Loucy (cell line): ENCODE measurements at regions not wholly inside any gene's neighbourhood (a gene's known extent, or its start where the extent isn't known, plus 50 kb on each side); places are given as distances from the start of the nearest gene placed in this dataset.

Experiments used
- EZH2phosphoT487 ChIP-seq: fragments of 200-600 bp; IDR thresholded peaks from 2 replicates; pipeline ENCODE4 v1.6.1; 2018; ENCODE audit warnings: antibody characterized with exemption, mild to moderate bottlenecking, moderate library complexity, borderline replicate concordance
- TF ChIP-seq, protein P1 (sequence below): fragments of 200-600 bp; sonication (generic); conservative IDR thresholded peaks from 2 replicates; pipeline ENCODE4 v1.5.1; 2014; ENCODE audit warnings: mild to moderate bottlenecking, antibody characterized with exemption, low read length

DNA sequence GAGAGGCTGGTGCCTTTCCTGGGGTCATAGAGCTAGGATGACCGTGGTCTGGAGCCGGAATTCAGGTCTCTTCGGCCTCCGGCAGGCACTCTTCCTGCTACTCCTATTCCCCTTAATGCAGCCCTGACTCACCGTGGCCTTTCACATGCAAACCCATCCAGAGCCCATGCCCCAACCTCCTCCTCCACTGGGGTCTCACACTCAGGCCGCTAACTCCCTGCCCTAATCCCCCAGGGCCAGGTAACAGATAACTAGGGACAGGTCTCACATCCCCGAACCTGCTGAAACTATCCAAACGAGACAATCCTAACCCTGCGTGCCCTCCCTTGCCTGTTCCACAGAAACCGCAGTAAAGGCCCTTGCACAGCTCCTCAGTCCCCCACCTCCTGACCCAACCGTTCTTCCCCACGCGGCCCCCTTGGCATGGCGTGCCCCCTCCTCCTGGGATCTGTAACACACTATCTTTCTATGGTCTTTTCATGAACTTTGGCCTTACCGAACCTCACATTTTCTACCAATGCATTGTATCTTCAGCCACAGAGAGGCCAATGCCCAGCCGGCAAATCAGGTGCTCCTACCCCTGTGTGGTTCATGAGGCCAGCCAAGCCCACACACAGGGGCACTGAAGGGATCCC, 245.4 kb upstream of the EXOC2 start:
- TF ChIP-seq, protein P1, sequence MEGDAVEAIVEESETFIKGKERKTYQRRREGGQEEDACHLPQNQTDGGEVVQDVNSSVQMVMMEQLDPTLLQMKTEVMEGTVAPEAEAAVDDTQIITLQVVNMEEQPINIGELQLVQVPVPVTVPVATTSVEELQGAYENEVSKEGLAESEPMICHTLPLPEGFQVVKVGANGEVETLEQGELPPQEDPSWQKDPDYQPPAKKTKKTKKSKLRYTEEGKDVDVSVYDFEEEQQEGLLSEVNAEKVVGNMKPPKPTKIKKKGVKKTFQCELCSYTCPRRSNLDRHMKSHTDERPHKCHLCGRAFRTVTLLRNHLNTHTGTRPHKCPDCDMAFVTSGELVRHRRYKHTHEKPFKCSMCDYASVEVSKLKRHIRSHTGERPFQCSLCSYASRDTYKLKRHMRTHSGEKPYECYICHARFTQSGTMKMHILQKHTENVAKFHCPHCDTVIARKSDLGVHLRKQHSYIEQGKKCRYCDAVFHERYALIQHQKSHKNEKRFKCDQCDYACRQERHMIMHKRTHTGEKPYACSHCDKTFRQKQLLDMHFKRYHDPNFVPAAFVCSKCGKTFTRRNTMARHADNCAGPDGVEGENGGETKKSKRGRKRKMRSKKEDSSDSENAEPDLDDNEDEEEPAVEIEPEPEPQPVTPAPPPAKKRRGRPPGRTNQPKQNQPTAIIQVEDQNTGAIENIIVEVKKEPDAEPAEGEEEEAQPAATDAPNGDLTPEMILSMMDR, result no peak
- TF ChIP-seq EZH2phosphoT487, result no peak
